Loucy (cell line): ENCODE measurements at regions not wholly inside any gene's neighbourhood (a gene's known extent, or its start where the extent isn't known, plus 50 kb on each side); places are given as distances from the start of the nearest gene placed in this dataset.

ENCODE experiments used
- H2AFZ ChIP-seq: fragments of 200-600 bp; sonication (generic); 2 replicates; pipeline ENCODE4 v1.6.0; 2016; ENCODE audit warnings: antibody characterized with exemption, mild to moderate bottlenecking, low read length, moderate library complexity
- H3F3A ChIP-seq: fragments of 200-600 bp; 2 replicates; pipeline ENCODE4 v1.6.0; 2016; ENCODE audit warnings: antibody characterized with exemption, low read depth, mild to moderate bottlenecking
- H3K27me3 ChIP-seq: fragments of 200-600 bp; sonication (generic); 2 replicates; pipeline ENCODE4 v1.6.1; 2014; ENCODE audit warnings: low read length, mild to moderate bottlenecking; ENCODE audit not compliant: insufficient read depth, poor library complexity, severe bottlenecking
- H3K36me3 ChIP-seq: fragments of 200-600 bp; sonication (generic); 2 replicates; pipeline ENCODE4 v1.6.1; 2016; ENCODE audit warnings: low read length; ENCODE audit not compliant: insufficient read depth
- H3K4me1 ChIP-seq: fragments of 200-600 bp; sonication (generic); 2 replicates; pipeline ENCODE4 v1.5.1; 2014; ENCODE audit warnings: low read length, mild to moderate bottlenecking; ENCODE audit not compliant: insufficient read depth, poor library complexity, severe bottlenecking
- H3K4me2 ChIP-seq: fragments of 200-600 bp; sonication (generic); 2 replicates; pipeline ENCODE4 v1.6.0; 2014; ENCODE audit warnings: antibody characterized with exemption, low read length, low read depth, mild to moderate bottlenecking; ENCODE audit not compliant: poor library complexity, severe bottlenecking
- H3K4me3 ChIP-seq: fragments of 200-600 bp; sonication (generic); 2 replicates; pipeline ENCODE4 v1.5.1; 2014; ENCODE audit warnings: low read length, mild to moderate bottlenecking, mixed read lengths; ENCODE audit not compliant: poor library complexity, severe bottlenecking
- H3K79me2 ChIP-seq: fragments of 200-600 bp; sonication (generic); 2 replicates; pipeline ENCODE4 v1.6.1; 2014; ENCODE audit warnings: low read length; ENCODE audit not compliant: insufficient read depth
- H3K9ac ChIP-seq: fragments of 200-600 bp; sonication (generic); 2 replicates; pipeline ENCODE4 v1.6.0; 2014; ENCODE audit warnings: mild to moderate bottlenecking, low read depth, low read length, moderate library complexity; ENCODE audit not compliant: poor library complexity, severe bottlenecking
- H3K9me2 ChIP-seq: fragments of 200-600 bp; sonication (generic); replicated peaks from 2 replicates; pipeline ENCODE4 v1.6.1; 2016; ENCODE audit warnings: low read depth, low read length, mixed read lengths
- H3K9me3 ChIP-seq: fragments of 200-600 bp; sonication (generic); 2 replicates; pipeline ENCODE4 v1.6.1; 2014; ENCODE audit warnings: mild to moderate bottlenecking, antibody characterized with exemption, low read length, low read depth; ENCODE audit not compliant: insufficient read depth
- H4K20me1 ChIP-seq: fragments of 200-600 bp; sonication (generic); 2 replicates; pipeline ENCODE4 v1.6.0; 2014; ENCODE audit warnings: antibody characterized with exemption, low read length, mild to moderate bottlenecking; ENCODE audit not compliant: insufficient read depth, poor library complexity, severe bottlenecking
- CTCF ChIP-seq: fragments of 200-600 bp; sonication (generic); conservative IDR thresholded peaks from 2 replicates; pipeline ENCODE4 v1.5.1; 2014; ENCODE audit warnings: mild to moderate bottlenecking, antibody characterized with exemption, low read length
- EZH2phosphoT487 ChIP-seq: fragments of 200-600 bp; IDR thresholded peaks from 2 replicates; pipeline ENCODE4 v1.6.1; 2018; ENCODE audit warnings: antibody characterized with exemption, mild to moderate bottlenecking, moderate library complexity, borderline replicate concordance

GRCh38 chr21:22209304-22209700, 1211.1 kb downstream of the NCAM2 start:
- Histone ChIP-seq H3K4me3 (no peak overlapping the region), H3K9ac (no peak overlapping the region), H3K4me2 (no peak overlapping the region), H3K9me3 (no peaks in the 10 kb centered on the region), H3K9me2 (no peaks in the 10 kb centered on the region), H3K27me3 (no peaks in the 10 kb centered on the region), H2AFZ (no peak overlapping the region), H3K79me2 (no peaks in the 10 kb centered on the region), H3K4me1 (no peaks in the 10 kb centered on the region), H3F3A (no peaks in the 10 kb centered on the region), H3K36me3 (no peaks in the 10 kb centered on the region), H4K20me1 (no peaks in the 10 kb centered on the region)
- TF ChIP-seq EZH2phosphoT487, result no peak
- no peak for TF ChIP-seq CTCF

GRCh38 chr21:22211943-22212342, 1213.7 kb downstream of the NCAM2 start:
- Histone ChIP-seq H3K9me2 (no peaks in the 10 kb centered on the region), H3K4me3 (no peak overlapping the region), H3K27me3 (no peaks in the 10 kb centered on the region), H3K36me3 (no peaks in the 10 kb centered on the region), H3K4me2 (no peak overlapping the region), H3F3A (no peaks in the 10 kb centered on the region), H2AFZ (no peak overlapping the region), H4K20me1 (no peaks in the 10 kb centered on the region), H3K9ac (no peak overlapping the region), H3K79me2 (no peaks in the 10 kb centered on the region), H3K4me1 (no peaks in the 10 kb centered on the region), H3K9me3 (no peaks in the 10 kb centered on the region)
- TF ChIP-seq CTCF (no peak), EZH2phosphoT487 (no peak)

- Histone ChIP-seq H3K4me1 (no peaks in the 10 kb centered on the region), H3K4me3 (no peak overlapping the region), H3F3A (no peaks in the 10 kb centered on the region), H2AFZ (no peak overlapping the region), H4K20me1 (no peaks in the 10 kb centered on the region), H3K9me3 (no peaks in the 10 kb centered on the region), H3K36me3 (no peaks in the 10 kb centered on the region), H3K27me3 (no peaks in the 10 kb centered on the region), H3K79me2 (no peaks in the 10 kb centered on the region), H3K4me2 (no peak overlapping the region), H3K9ac (no peak overlapping the region), H3K9me2 (no peaks in the 10 kb centered on the region)
- no peak for TF ChIP-seq EZH2phosphoT487
- no peak for TF ChIP-seq CTCF
Measured at GRCh38 chr21:22223385-22223784, 1225.2 kb downstream of the NCAM2 start.
